Mesenchymal stem cell (in vitro differentiated cells and primary cell): ENCODE measurements at regions not wholly inside any gene's neighbourhood (a gene's known extent, or its start where the extent isn't known, plus 50 kb on each side); places are given as distances from the start of the nearest gene placed in this dataset.

Source experiments
- DNase-seq: peaks from one replicate; pipeline ENCODE4 v3.0.0-alpha.2; 2013
- H2AFZ ChIP-seq: one replicate; pipeline ENCODE4 v1.6.1; 2013; ENCODE audit warnings: low read depth, mild to moderate bottlenecking, control low read depth, inconsistent platforms, low read length, moderate library complexity
- H2AK5ac ChIP-seq: 2 replicates; pipeline ENCODE4 v1.6.1; 2013; ENCODE audit warnings: low read length, moderate library complexity, mild to moderate bottlenecking, inconsistent platforms; ENCODE audit not compliant: severe bottlenecking
- H2BK120ac ChIP-seq: one replicate; pipeline ENCODE4 v1.6.1; 2013; ENCODE audit warnings: low read depth, mild to moderate bottlenecking, inconsistent platforms, low read length, moderate library complexity
- H2BK12ac ChIP-seq, 2 experiments: one replicate each; pipeline ENCODE4 v1.6.1; 2013; ENCODE audit warnings: inconsistent platforms in 2 of 2, low read length in 2 of 2, mild to moderate bottlenecking in 2 of 2, moderate library complexity in 2 of 2, control low read depth in 1 of 2
- H2BK15ac ChIP-seq: one replicate; pipeline ENCODE4 v1.6.1; 2013; ENCODE audit warnings: mild to moderate bottlenecking, low read depth, inconsistent platforms; ENCODE audit not compliant: poor library complexity, severe bottlenecking
- H2BK5ac ChIP-seq: 2 replicates; pipeline ENCODE4 v1.6.1; 2013; ENCODE audit warnings: low read depth, mild to moderate bottlenecking, low read length, control low read depth, inconsistent platforms; ENCODE audit not compliant: poor library complexity, severe bottlenecking
- H3K14ac ChIP-seq, 2 experiments: one replicate each; pipeline ENCODE4 v1.6.1; 2013; ENCODE audit warnings: inconsistent platforms in 2 of 2, low read length in 2 of 2, control low read depth in 1 of 2, mild to moderate bottlenecking in 1 of 2, moderate library complexity in 1 of 2
- H3K18ac ChIP-seq, 2 experiments: one replicate each; pipeline ENCODE4 v1.6.1; 2013; ENCODE audit warnings: inconsistent platforms in 2 of 2, low read length in 2 of 2, control low read depth in 1 of 2, low read depth in 1 of 2, mild to moderate bottlenecking in 1 of 2
- H3K23ac ChIP-seq, 2 experiments: one replicate each; pipeline ENCODE4 v1.6.1; 2013; ENCODE audit warnings: inconsistent platforms in 2 of 2, low read length in 2 of 2, mild to moderate bottlenecking in 2 of 2, moderate library complexity in 2 of 2, control low read depth in 1 of 2
- H3K27ac ChIP-seq: 2 replicates; pipeline ENCODE4 v1.5.1; 2013; ENCODE audit warnings: mild to moderate bottlenecking, moderate library complexity, low read length, control low read depth, inconsistent platforms; ENCODE audit not compliant: poor library complexity, severe bottlenecking
- H3K27me3 ChIP-seq, 2 experiments: 2 replicates each; pipeline versions ENCODE4 v1.6.1 to v1.7.0; 2013; ENCODE audit warnings: low read length in 2 of 2, mild to moderate bottlenecking in 2 of 2, moderate library complexity in 2 of 2, control low read depth in 1 of 2, inconsistent platforms in 1 of 2; ENCODE audit not compliant: control insufficient read depth in 1 of 2, insufficient read depth in 1 of 2
- H3K36me3 ChIP-seq, 2 experiments: 2 replicates each; pipeline versions ENCODE4 v1.6.1 to v1.7.0; 2013; ENCODE audit warnings: low read length in 2 of 2, control low read depth in 1 of 2, inconsistent platforms in 1 of 2, low read depth in 1 of 2, mild to moderate bottlenecking in 1 of 2; ENCODE audit not compliant: insufficient read depth in 2 of 2, control insufficient read depth in 1 of 2
- H3K4ac ChIP-seq, 2 experiments: one replicate each; pipeline ENCODE4 v1.6.1; 2013; ENCODE audit warnings: inconsistent platforms in 2 of 2, low read length in 2 of 2, mild to moderate bottlenecking in 2 of 2, moderate library complexity in 2 of 2, control low read depth in 1 of 2, low read depth in 1 of 2
- H3K4me1 ChIP-seq: 2 replicates; pipeline ENCODE4 v1.6.1; 2013; ENCODE audit warnings: low read depth, low read length, control low read depth; ENCODE audit not compliant: control insufficient read depth, insufficient read depth
- H3K4me2 ChIP-seq: 2 replicates; pipeline ENCODE4 v1.6.1; 2013; ENCODE audit warnings: low read length, mild to moderate bottlenecking, inconsistent platforms; ENCODE audit not compliant: poor library complexity, severe bottlenecking
- H3K4me3 ChIP-seq, 2 experiments: 2 replicates each; pipeline versions ENCODE4 v1.5.1 to v1.7.0; 2013; ENCODE audit warnings: low read length in 2 of 2, mild to moderate bottlenecking in 2 of 2, control low read depth in 1 of 2, low read depth in 1 of 2; ENCODE audit not compliant: insufficient read depth in 1 of 2
- H3K79me1 ChIP-seq: replicated peaks from 2 replicates; pipeline ENCODE4 v1.6.1; 2013; ENCODE audit warnings: mild to moderate bottlenecking, control low read depth, low read length, inconsistent platforms; ENCODE audit not compliant: poor library complexity, severe bottlenecking
- H3K9ac ChIP-seq: 2 replicates; pipeline ENCODE4 v1.7.0; 2013; ENCODE audit warnings: mild to moderate bottlenecking, low read length, moderate library complexity
- H3K9me3 ChIP-seq: 2 replicates; pipeline ENCODE4 v1.7.0; 2013; ENCODE audit warnings: mild to moderate bottlenecking, low read length; ENCODE audit not compliant: control insufficient read depth
- H4K8ac ChIP-seq: one replicate; pipeline ENCODE4 v1.6.1; 2013; ENCODE audit warnings: inconsistent platforms, mild to moderate bottlenecking, low read length, moderate library complexity
- H4K91ac ChIP-seq: one replicate; pipeline ENCODE4 v1.6.1; 2013; ENCODE audit warnings: mild to moderate bottlenecking, low read length, inconsistent platforms
- WGBS: methylation state at CpG from one replicate; pipeline ENCODE4 v1.1.7; 2013; ENCODE audit warnings: mixed read lengths; 5-methylcytosine and 5-hydroxymethylcytosine counted together

GRCh38 chr5:89265511-89266179 is 382.7 kb upstream of the MEF2C start:
- WGBS = 83% methylated on average over 3 of the region's 5 CpGs

GRCh38 chr5:89263846-89264245 is 380.9 kb upstream of the MEF2C start:
- H3K79me1 ChIP-seq = no peaks in the 10 kb centered on the region
- no peak overlapping the region for H2AFZ ChIP-seq
- H4K91ac ChIP-seq = no peak overlapping the region
- H3K14ac ChIP-seq = no peak overlapping the region
- H3K4me2 ChIP-seq = no peak overlapping the region
- H2BK12ac ChIP-seq = no peak overlapping the region
- no peaks in the 10 kb centered on the region for H3K4me1 ChIP-seq
- H3K36me3 ChIP-seq = no peaks in the 10 kb centered on the region
- H3K4ac ChIP-seq = no peak overlapping the region
- peaks cover 0 to 9% of the 10 kb centered on the region in 2 experiments for H3K27me3 ChIP-seq
- no peak overlapping the region for H3K18ac ChIP-seq
- H2BK120ac ChIP-seq = no peak overlapping the region
- no peak overlapping the region for H2BK15ac ChIP-seq
- WGBS = 100% methylated on average over 1 of the region's 1 CpG
- H3K23ac ChIP-seq = no peak overlapping the region
- H3K9ac ChIP-seq = no peak overlapping the region
- no peak overlapping the region for H3K27ac ChIP-seq
- no peaks in the 10 kb centered on the region for H3K9me3 ChIP-seq
- H3K4me3 ChIP-seq = no peak overlapping the region
- H2AK5ac ChIP-seq = no peak overlapping the region
- no peak overlapping the region for H2BK5ac ChIP-seq
- no peak overlapping the region for H4K8ac ChIP-seq
- no peak for DNase-seq

More at GRCh38 chr5:89265511-89266179, 382.7 kb upstream of the MEF2C start:
- H4K91ac ChIP-seq = no peak overlapping the region
- no peak overlapping the region for H3K9ac ChIP-seq
- H2BK15ac ChIP-seq = no peak overlapping the region
- no peaks in the 10 kb centered on the region for H3K4me1 ChIP-seq
- no peak overlapping the region for H3K4ac ChIP-seq
- H3K14ac ChIP-seq = no peak overlapping the region
- H3K9me3 ChIP-seq = no peaks in the 10 kb centered on the region
- H3K4me2 ChIP-seq = no peak overlapping the region
- H2BK5ac ChIP-seq = no peak overlapping the region
- H2AFZ ChIP-seq = no peak overlapping the region
- H3K4me3 ChIP-seq = no peak overlapping the region
- peak overlapping the region; percentile 60 for H3K27ac ChIP-seq
- no peaks in the 10 kb centered on the region for H3K79me1 ChIP-seq
- H4K8ac ChIP-seq = no peak overlapping the region
- H2AK5ac ChIP-seq = no peak overlapping the region
- no peaks in the 10 kb centered on the region for H3K36me3 ChIP-seq
- H3K27me3 ChIP-seq = peaks cover 0 to 9% of the 10 kb centered on the region in 2 experiments
- no peak overlapping the region for H2BK12ac ChIP-seq
- H3K23ac ChIP-seq = no peak overlapping the region
- no peak overlapping the region for H2BK120ac ChIP-seq
- peak; percentile 34 for DNase-seq
- H3K18ac ChIP-seq = no peak overlapping the region

DNA sequence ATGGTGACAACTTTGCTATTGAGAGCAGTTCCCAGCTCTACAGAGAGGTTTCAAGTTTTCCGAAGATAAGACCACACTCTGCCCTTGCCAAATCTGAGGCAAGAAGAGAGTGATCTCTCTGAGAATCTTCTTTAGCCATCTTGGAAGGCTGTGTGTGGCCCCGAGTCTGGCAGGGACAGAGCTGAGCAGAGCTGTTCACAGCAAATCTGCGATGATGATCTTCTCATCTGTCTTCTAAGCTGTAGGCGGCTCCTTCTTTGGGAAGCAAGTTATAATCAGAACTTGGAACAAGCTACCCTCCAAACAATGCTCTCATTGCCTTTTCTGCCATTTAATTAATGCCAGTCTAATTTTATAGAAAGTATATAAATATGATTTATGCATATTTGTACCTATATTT is 379.0 kb upstream of the MEF2C start:
- H2BK12ac ChIP-seq = no peak overlapping the region
- H3K4me2 ChIP-seq = no peak overlapping the region
- H2BK120ac ChIP-seq = no peak overlapping the region
- no peak overlapping the region for H2BK5ac ChIP-seq
- no peak overlapping the region for H3K9ac ChIP-seq
- H3K9me3 ChIP-seq = no peaks in the 10 kb centered on the region
- 96% methylated on average over 3 of the region's 4 CpGs for WGBS
- H3K36me3 ChIP-seq = no peaks in the 10 kb centered on the region
- H3K14ac ChIP-seq = no peak overlapping the region
- no peak overlapping the region for H4K91ac ChIP-seq
- H3K79me1 ChIP-seq = no peaks in the 10 kb centered on the region
- H3K4ac ChIP-seq = no peak overlapping the region
- H4K8ac ChIP-seq = no peak overlapping the region
- H2AFZ ChIP-seq = no peak overlapping the region
- H3K4me3 ChIP-seq = no peak overlapping the region
- H3K23ac ChIP-seq = no peak overlapping the region
- H2BK15ac ChIP-seq = no peak overlapping the region
- H3K4me1 ChIP-seq = no peaks in the 10 kb centered on the region
- peaks cover 0 to 9% of the 10 kb centered on the region in 2 experiments for H3K27me3 ChIP-seq
- DNase-seq = no peak
- no peak overlapping the region for H2AK5ac ChIP-seq
- no peak overlapping the region for H3K27ac ChIP-seq
- H3K18ac ChIP-seq = no peak overlapping the region

DNA sequence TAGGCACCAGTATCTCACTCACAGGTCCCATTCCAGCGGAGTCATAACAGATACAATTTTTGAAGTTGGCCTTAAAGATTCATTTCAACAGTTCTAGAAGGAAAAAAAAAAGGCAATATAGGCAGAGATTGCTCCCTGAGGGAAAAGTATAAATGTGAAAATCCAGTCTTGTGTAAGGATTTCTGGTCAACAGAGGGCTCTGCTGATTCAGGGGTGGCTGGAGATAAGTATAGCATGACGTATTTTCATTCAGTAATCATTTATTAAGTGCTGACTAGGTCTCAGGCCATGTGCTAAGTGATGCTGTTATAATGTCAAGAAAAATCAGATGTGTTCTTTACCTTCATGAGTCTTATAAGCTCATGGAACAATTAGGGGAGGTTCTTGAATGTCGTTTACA is 377.3 kb upstream of the MEF2C start:
- H2AK5ac ChIP-seq = no peak overlapping the region

More for the DNA sequence above, 377.3 kb upstream of the MEF2C start:
- Histone ChIP-seq H2BK120ac (no peak overlapping the region), H3K27me3 (peaks cover 0 to 9% of the 10 kb centered on the region in 2 experiments), H3K18ac (no peak overlapping the region), H3K14ac (no peak overlapping the region), H3K23ac (no peak overlapping the region), H3K9me3 (no peaks in the 10 kb centered on the region), H4K8ac (no peak overlapping the region), H3K36me3 (no peaks in the 10 kb centered on the region), H4K91ac (no peak overlapping the region), H3K4me3 (no peak overlapping the region), H3K4ac (no peak overlapping the region), H3K4me2 (no peak overlapping the region), H3K4me1 (no peaks in the 10 kb centered on the region), H2BK12ac (no peak overlapping the region), H2AFZ (no peak overlapping the region), H2BK5ac (no peak overlapping the region), H2BK15ac (no peak overlapping the region), H3K79me1 (no peaks in the 10 kb centered on the region), H3K9ac (no peak overlapping the region), H3K27ac (no peak overlapping the region)
- DNase-seq = no peak
- 89% methylated on average over 2 of the region's 3 CpGs for WGBS
